ENCODE measurements at regions not wholly inside any gene's neighbourhood (a gene's known extent, or its start where the extent isn't known, plus 50 kb on each side); places are given as distances from the start of the nearest gene placed in this dataset.
A peak's percentile ranks its signal among the peaks of the same experiment; 100 is the strongest.

DNA sequence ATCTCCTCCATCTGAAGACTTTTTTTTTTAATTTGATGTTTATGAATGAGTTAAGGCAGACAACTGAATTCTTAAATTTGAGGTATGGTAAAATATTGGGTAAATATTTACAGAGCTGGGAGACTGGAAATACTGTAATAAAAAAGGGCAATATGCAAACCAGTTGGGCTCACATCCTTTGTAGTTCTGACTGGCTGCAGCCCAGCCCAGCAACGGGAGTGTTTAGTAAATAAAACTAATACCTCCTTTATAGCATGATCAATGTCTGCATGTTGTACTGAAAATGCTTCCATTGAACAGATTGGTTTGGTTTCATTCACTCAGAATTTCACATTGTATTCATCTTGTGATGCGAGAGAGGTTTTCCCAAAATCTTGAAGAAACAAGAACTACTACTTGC, 365.0 kb downstream of the DMRT2 start:
- no peak for DNase-seq (ENCODE audit: low read depth)

DNA sequence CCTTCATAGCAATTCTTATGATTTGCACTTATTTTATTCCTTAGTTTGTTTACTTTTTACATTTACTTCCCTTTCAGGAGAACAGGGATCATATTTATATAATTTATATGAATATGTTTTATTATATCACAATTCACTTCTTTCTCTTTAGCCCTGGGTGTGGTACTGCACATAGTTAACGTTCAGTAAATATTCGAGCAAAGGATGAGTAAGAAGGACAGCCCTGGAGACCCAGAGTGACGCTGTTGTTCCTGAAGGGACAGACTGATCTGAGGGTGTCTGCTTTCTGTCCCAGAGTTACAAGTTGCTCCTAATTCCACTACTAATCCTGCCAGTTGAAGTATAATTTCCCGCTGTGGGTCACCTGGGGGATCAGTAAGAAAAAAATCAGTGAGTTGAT, 366.1 kb downstream of the DMRT2 start:
- DNase-seq (ENCODE audit: low read depth) = no peak

DNA sequence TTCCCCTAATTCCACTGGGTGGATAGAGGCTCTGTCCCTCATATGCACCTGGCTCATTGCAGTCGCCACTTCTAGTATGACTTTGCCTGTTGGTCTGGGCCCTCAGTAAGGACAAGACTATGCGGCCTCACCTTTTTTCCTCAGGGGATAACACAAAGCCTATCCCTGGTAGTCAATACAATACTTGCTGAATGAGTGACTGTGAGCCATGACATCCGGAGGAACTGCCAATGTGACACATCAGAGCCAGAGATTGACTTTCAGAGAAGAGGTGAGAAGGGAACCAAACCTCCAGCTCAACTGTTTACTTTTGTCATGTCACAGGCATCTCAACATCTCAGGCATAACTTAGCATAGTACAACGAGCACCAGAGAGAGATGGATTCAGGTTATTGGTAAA, 371.3 kb downstream of the DMRT2 start:
- DNase-seq (ENCODE audit: low read depth) = no peak

DNA sequence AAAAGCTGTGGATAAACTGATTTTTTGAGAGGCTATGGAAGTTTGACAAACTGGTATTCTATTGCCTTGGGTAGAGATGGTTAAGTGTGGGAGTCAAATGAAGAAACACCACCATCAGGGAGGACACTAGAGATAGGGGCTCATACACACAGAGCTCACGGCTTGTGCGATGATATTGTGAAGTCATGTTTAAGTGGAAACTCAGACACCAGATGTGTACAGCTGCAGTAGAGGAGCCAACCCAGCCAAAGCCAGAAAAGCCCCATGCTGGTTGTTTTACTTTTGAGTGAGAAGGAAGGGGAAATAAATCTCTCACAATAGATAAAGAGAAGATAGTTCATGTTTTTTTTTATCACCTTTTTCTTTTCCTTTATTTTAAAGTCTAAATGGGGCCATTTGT, 377.7 kb downstream of the DMRT2 start:
- no peak for DNase-seq (ENCODE audit: low read depth)

DNA sequence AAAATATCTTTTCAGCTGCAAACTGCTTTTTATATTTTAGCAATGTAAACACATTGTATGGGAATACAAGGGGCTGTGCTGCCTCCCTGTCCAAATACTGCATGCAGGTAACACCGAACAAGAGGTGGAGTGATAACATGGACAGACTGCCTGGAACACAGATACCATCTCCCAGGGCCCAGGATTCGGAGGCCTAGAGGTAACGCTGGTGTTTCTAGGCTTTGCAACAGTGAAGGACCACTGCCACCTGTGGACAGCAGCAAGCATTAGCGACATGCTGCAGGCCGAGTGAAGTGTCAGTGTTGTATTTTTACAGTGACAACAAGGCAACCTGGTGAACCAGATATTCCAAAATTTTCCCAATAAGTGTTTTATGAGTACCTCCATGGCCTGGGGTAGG, 379.1 kb downstream of the DMRT2 start:
- DNase-seq (ENCODE audit: low read depth) = no peak

DNA sequence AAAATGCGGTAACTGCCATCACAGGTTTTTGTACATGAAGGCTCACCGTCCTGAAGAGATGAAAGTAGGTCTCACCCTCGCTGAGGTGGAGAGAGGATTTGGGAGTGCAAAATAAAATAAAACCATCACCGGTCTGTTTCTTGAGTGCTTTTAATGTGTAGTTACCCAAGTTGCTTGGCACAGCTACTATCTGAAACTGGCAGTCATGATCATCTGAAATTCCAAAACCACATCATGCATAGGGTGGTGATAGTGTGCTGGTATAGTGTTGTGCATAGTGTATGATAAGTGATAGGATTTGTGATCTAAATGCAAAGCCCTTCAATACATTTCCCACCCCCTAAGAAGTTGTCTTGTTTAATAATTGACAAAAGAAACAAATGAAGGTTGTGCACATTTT, 381.3 kb downstream of the DMRT2 start:
- no peak for DNase-seq (ENCODE audit: low read depth)

DNA sequence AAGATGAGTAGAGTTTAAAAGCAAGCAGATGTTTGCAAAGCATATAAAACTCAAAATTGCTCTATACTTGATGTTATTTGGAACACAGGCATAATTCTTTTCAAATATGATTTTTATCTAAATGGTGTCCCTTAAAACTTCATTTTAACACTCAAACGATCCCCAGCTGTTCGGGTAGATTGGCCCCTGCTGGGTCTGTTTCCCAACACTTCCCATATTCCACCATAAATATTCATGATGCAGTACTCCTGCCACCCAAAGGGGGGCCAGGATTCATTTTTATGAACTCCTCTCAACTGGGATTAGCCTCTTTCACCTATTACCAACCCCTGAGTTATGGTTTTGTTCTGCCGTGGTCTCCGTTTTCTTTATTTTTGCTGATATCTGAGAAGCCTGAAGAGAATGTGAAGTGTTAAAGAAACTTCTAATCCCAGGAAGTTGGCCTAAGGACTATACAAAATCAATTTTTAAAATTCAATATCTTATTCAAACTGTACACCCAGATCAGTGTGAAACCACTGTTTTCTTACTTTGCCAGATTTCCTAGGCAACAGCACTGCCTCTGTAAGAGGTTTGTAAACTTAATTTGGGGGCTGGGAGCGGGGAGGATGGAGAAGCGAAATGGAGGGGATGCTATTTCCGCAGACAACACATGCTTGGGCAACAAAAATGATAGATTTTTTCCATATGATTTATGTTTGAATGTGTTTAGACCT, 384.1 kb downstream of the DMRT2 start:
- DNase-seq (ENCODE audit: low read depth) = no peak

DNA sequence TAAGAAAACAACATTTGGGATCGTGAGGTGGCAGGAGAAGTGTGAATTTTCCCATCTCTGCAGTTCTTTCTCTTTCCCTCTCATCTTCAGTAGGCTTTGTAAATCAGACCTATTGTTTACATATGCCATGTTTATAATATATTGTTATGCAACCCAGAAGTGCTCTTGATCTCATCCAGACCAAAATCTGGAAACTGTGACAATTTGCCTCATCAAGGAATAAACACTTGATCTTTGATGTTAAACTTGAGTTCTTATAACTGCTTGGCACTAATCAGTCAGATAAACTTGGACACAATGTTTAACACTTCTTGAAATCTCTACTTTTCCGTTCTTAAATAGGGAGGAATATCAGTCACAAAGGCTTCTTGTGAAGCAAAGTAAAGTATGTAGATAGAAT, 384.7 kb downstream of the DMRT2 start:
- DNase-seq (ENCODE audit: low read depth) = no peak

DNA sequence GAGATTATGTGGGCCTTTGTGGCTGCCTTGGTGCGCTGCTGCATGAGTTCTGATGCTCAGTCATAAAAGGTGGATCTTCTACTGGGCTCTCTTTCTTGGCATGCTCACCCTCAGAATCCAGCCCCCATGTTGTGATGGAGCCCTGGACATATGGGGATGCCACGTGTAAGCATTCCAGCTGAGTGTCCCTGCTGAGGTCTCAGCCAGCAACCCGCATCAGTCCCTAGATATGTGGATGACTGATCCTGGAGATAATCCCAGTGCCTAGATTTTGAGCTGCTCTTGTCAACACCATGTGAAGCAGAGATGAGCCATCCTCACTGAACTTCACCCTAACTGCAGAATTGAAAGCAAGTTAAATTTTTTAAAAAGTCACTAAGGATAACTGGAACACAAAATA, 390.1 kb downstream of the DMRT2 start:
- DNase-seq (ENCODE audit: low read depth) = no peak

DNA sequence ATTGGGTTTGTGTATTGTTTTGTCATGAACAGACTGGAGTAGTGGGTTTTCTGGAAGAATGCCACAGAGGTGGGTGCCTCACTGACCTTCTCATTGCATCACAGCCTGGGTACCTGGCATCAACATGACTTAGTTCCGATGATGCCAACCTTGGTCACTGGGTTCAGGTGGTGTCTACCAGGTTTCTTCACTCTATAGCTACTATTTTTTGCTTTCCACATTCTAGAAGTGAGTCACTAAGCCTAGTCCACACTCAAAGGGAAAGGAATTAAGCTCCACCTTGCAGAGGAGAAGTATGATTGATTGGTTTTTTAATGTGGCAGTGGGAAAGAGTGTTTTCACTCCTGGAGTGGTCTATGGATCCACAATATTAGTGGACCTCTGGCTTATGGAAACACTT, 391.9 kb downstream of the DMRT2 start:
- DNase-seq (ENCODE audit: low read depth) = no peak

DNA sequence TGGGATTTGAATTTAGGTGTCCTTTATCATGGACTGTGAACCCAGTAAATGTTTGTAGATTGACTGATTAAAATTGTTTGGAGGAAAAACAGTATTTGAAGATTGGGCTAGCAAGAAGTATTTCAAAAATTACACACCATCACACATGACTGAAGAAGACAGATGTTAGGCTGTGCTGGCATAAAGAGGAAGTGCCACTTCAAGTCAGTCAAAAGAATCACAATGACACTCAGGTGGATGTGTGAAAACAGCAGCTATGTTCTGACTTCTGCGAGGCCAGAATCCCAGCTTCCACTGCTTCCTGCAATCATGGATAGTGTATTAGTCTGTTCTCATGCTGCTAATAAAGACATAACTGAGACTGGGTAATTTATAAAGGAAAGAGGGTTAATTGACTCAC, 393.3 kb downstream of the DMRT2 start:
- no peak for DNase-seq (ENCODE audit: low read depth)

DNA sequence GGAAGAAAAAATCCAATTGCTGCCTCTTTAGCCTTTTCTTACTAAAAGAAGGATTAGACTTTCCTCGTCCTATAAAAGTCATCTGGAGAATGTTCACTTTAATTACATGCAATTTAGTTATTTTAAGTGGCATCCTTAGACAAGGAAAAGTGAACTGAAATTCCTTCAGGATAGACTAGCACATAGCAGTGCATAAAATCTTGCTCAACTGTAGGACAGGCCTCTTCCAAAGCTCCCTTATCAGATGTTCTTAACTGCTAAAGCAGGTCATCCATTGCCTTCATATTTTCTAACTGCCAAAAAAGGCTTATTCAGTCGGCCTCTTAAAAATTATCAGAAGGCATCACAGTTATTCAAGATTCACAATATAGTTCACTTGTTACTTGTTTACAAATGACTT, 396.5 kb downstream of the DMRT2 start:
- no peak for DNase-seq (ENCODE audit: low read depth)

DNA sequence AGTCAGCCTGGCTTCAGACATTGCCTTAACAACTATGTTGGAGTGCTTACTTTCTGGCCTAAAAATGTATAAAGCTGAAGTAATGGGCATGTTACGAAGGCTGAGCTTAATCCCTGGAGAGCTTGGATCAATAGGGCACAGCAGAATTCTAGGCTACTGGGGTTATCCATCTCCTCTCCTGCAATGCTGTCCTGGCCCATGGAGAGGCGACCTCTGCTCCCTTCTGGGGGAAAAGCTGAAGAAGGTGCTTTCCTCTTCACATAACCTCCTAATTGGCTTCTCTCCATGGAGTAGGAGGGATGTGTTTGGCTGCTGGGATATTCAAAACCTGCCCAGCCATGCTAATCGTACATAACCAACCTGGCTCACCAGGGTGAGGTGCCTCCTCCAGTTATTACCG, 403.5 kb downstream of the DMRT2 start:
- DNase-seq (ENCODE audit: low read depth) = no peak

DNA sequence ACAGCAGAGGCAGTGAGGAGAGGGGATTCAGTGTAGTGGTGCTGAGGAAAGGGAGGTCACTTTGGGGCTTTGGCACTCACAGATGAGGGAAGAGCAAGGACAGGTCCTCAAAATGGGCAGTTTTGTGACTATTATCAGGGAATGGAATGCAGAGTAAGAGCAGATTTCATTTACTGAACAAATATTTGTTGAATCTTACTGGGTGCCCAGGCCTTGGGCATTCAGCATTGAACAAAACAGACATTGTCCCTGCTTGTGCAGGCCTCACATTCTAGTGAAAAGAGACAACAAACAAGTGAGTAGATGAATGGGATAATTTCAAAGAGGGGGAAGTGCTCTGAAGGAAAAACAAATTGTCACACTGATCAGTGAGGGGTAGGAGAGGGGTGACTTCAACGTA, 404.1 kb downstream of the DMRT2 start:
- no peak for DNase-seq (ENCODE audit: low read depth)

DNA sequence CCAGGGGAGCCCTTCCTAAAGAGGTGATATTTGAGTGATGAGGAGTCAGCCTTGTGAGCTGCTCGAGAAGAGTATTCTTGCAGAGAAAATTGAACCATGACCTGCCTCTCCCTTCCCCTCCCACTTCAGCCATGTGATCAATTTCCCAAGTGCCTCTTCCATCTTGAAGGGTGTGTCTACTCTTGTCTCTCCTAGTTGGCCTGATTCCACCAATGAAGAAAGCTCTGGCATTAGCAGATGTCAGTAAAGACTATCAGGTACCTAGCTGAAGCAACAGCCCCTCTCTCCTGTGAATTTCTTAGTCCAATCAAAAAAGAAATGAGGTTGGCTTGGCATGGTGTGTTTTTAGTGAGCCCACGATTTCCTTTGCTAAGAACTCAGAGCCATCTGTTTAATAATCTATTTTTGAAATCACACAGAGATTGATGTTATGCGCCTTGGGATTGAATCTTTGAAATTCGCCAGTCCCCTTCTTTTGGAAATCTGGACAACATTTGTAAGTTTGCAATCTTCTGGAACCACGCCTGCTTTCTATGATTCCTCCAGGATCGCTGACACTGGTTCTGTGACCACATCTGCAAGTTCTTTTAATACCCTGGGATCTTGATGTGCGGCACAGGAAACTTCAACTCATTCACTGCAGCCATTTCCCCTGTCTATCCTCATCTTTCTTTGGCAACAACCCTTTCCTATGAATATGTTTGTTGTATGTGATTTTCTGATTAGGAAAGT, 404.6 kb downstream of the DMRT2 start:
- DNase-seq (ENCODE audit: low read depth) = no peak

DNA sequence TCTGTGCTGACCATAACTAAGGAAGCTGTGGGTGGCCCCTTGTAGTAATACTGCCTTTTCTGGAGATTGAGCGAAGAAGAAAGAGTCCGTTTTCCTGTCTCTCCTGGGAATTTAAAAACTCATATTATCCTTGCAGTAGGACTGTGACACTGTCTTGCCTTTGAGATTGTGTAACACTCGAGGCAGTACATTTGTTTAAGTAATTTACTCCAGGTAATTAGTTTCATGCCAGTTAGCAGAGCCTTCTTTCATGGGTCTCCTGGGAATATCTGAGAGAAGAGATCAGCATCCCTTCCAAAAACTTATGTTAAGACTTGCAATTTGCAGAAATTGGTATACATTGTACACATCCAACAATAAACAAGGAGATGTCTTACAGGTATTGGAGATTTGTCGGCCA, 405.6 kb downstream of the DMRT2 start:
- no peak for DNase-seq (ENCODE audit: low read depth)

DNA sequence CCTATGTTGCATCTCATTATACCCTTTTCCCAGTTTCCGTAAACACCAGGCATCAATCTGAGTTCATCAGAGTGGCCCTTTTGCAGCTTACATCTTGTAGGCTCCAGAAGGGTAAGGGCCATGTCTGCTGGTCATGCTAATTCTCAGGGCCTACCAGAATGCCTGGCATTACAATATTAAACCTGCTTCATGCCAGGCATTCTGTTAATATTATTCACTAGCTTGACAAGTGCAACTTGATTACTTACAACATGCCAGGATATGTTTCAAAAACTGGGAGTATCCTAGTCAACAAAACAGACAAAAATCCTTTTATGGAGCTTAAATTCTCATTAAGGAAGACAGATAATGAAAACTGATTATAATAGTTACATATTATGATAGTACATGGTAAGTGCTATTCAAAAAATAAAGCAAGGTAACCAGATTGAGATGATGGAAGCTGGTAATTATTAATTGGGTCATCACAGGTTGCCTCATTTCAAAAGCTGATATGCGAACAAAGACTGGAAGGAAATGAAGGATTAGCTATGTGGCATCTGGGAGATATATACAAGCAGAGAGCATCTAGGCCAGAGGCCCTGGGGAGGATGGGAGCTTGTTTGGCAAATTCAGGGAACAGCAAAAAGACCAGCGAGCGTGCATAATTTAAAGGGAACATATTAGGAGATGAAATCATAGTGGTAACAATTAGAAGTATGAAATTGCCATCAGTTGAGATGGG, 406.3 kb downstream of the DMRT2 start:
- DNase-seq (ENCODE audit: low read depth) = no peak

DNA sequence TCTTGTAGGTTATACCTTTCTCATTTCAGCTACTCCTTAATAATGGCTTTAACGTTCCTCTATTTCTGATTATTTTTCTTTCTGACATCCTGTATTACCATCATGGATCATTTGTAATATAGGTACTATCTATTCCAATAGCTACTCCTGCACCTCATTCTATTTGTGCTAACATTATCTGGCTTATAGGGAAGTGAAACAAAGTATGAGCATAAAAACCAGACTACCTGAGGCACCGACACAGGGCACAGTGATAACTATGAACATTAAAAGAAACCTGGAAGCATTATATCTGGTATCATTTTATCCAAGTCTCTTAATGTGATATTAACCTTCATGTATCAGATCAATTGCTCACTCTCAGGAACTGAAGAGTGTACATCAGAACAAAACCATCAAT, 407.3 kb downstream of the DMRT2 start:
- DNase-seq (ENCODE audit: low read depth) = no peak

DNA sequence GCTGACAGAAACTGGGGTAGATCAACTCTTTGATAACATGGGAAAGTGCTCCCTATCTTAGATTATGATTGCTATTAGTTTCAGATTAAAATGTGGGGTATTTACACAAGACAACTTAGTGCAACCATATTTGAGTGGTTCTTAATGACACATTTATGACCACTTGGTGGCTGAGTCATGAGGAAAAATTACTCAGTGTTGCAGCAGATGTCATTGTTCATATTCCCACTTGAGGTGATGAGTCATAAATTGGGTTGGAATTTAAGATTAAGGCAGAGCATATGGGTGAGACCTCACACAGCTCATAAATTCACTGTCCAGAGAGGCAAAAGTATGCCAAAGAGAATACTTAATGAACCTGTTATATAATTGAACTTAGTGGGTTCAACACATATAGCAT, 408.3 kb downstream of the DMRT2 start:
- DNase-seq (ENCODE audit: low read depth) = peak; percentile 75

DNA sequence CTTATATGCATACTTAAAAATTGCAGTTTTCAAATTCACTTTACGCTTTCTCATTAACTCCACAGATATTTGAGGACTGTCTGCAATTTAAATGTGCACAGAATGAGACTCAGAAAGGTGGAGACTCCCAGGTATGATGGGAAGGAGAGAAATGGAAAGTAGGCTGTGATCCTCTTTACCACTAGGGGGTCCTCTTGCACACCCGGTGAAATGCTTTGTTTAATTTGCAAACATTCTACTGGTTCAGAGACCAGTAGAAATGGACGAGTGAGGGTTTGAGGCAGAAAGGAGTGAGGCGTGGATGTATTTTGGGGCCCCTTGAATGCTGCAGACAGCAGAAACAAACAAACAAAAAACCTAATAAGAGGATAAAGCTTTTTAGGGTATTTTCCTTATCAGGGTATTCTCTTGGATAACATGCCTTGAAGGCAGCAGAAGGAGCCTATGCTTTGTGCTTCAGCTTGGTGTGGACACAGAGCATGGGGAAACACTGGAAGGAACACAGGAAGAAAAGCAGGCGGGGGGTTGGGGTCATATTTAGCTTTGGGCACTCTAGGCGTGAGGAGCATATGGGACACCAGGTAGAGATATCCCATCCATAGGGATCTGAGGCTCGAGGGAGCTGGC, 410.1 kb downstream of the DMRT2 start:
- DNase-seq (ENCODE audit: low read depth) = no peak

DNA sequence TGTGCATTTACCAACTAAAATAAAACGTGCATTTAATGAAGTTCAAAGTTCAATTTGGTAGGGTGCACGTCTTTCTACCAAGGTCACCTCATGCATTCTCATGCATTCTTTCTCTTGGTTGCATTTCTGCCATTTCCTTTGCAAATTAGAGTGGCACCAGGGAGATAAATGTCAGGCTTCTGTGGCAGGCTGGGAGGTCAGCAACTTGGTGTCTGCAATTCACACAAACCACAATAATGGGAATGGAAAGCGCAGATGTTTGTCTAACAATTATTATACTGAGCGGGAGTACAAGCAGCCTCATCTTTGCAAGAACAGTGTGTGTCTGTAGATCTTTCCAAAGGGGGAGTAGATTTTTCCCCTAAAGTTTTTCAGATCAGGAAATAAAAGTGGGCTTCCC, 411.7 kb downstream of the DMRT2 start:
- DNase-seq (ENCODE audit: low read depth) = no peak

DNA sequence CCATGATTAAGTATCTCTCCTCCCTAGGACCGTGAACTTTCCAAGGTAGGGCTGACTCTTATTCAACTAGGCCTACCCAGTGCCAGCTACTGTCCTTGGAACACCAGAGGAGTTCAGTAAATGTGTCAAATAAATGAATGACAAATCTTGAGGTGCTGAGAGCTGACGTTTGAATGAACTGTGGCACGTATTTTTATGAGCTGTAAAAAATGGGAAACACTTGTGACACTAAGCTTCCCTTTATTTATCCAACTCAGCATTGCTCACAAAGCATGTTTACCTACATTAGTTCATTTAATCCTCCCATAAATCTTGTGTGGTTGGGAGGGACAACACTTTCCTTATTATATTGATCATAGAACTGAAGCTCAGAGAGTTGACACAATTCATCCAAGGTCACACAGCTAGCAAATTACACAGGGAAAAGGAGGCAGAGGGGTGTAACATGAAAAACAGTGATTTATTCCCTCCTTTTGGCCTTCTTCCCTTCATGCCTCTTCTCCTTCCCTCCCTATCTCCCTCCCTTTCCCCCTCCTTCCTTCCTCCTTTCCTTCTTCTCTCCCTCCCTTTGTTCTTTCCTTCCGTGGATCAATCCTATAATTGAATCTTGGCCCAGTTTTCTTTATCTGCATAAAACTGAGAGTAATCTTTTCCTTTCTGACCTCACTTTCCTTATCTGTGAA, 412.6 kb downstream of the DMRT2 start:
- no peak for DNase-seq (ENCODE audit: low read depth)
